DOHH2 (cell line): ENCODE measurements at regions not wholly inside any gene's neighbourhood (a gene's known extent, or its start where the extent isn't known, plus 50 kb on each side); places are given as distances from the start of the nearest gene placed in this dataset.

Experiments used
- H3F3A ChIP-seq: fragments of 200-600 bp; sonication (generic), shearing (Covaris generic); 2 replicates; pipeline ENCODE4 v1.6.0; 2016; ENCODE audit warnings: antibody characterized with exemption, mild to moderate bottlenecking; ENCODE audit not compliant: control insufficient read depth, insufficient read depth
- H3K27ac ChIP-seq: fragments of 200-600 bp; sonication (generic); 2 replicates; pipeline ENCODE4 v1.5.1; 2014; ENCODE audit warnings: low read depth, mild to moderate bottlenecking, low read length, moderate library complexity
- H3K27me3 ChIP-seq: fragments of 200-600 bp; sonication (generic); 2 replicates; pipeline ENCODE4 v1.6.1; 2014; ENCODE audit warnings: mild to moderate bottlenecking, low read length, mixed read lengths; ENCODE audit not compliant: control insufficient read depth
- H3K36me3 ChIP-seq: fragments of 200-600 bp; sonication (generic); 2 replicates; pipeline ENCODE4 v1.6.1; 2014; ENCODE audit warnings: mild to moderate bottlenecking, low read length, moderate library complexity, mixed read lengths; ENCODE audit not compliant: control insufficient read depth
- H3K4me1 ChIP-seq: fragments of 200-600 bp; sonication (generic); 2 replicates; pipeline ENCODE4 v1.6.1; 2014; ENCODE audit warnings: mild to moderate bottlenecking, low read length, mixed read lengths; ENCODE audit not compliant: control insufficient read depth
- H3K4me2 ChIP-seq: fragments of 200-600 bp; sonication (generic); 2 replicates; pipeline ENCODE4 v1.6.0; 2014; ENCODE audit warnings: mild to moderate bottlenecking, low read length, moderate library complexity
- H3K4me3 ChIP-seq: fragments of 200-600 bp; sonication (generic); 2 replicates; pipeline ENCODE4 v1.5.1; 2014; ENCODE audit warnings: mild to moderate bottlenecking, low read length, mixed read lengths
- H3K79me2 ChIP-seq: fragments of 200-600 bp; sonication (generic); 2 replicates; pipeline ENCODE4 v1.6.1; 2014; ENCODE audit warnings: mild to moderate bottlenecking, low read length, mixed read lengths; ENCODE audit not compliant: control insufficient read depth
- H3K9me2 ChIP-seq: fragments of 200-600 bp; sonication (generic); replicated peaks from 2 replicates; pipeline ENCODE4 v1.6.1; 2014; ENCODE audit warnings: mild to moderate bottlenecking, low read length, mixed read lengths; ENCODE audit not compliant: control insufficient read depth
- H3K9me3 ChIP-seq: fragments of 200-600 bp; sonication (generic); 2 replicates; pipeline ENCODE4 v1.6.1; 2014; ENCODE audit warnings: antibody characterized with exemption, low read length, mixed read lengths; ENCODE audit not compliant: control insufficient read depth, insufficient read depth
- H4K20me1 ChIP-seq: fragments of 200-600 bp; sonication (generic); 2 replicates; pipeline ENCODE4 v1.6.0; 2014; ENCODE audit warnings: low read depth, mild to moderate bottlenecking, antibody characterized with exemption, low read length, moderate library complexity; ENCODE audit not compliant: control insufficient read depth, insufficient read depth
- EZH2phosphoT487 ChIP-seq: fragments of 200-600 bp; sonication (generic); IDR thresholded peaks from 2 replicates; pipeline ENCODE4 v1.6.1; 2017; ENCODE audit warnings: borderline replicate concordance, mild to moderate bottlenecking, antibody characterized with exemption, low read length, moderate library complexity, mixed read lengths
- TF ChIP-seq, protein P1 (sequence below): fragments of 200-600 bp; sonication (generic); IDR thresholded peaks from one replicate; pipeline ENCODE4 v1.5.1; 2014; ENCODE audit warnings: antibody characterized with exemption, mild to moderate bottlenecking, low read depth, low read length; ENCODE audit not compliant: poor library complexity, severe bottlenecking

DNA sequence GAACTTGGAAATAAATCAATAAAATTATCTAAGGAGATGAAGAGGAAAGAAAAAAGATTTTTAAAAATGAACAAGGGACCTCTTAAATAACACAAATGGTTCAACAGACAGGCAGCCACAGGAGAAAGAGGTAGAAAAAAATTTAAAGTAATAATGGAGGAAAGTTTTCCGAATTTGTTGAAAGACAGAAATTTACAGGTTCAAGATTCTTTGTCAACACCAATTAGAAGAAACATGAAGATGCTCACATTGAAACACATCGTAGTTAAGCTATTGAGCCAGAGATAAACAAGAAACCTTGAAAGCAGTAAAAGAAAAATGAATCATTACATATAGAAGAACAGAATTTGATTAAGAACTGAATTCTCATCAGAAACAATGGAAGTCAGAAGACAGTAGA, 68.7 kb upstream of the OSMR start:
- H3F3A ChIP-seq, result no peaks in the 10 kb centered on the region
- H3K9me3 ChIP-seq, result no peaks in the 10 kb centered on the region
- H3K4me1 ChIP-seq, result no peaks in the 10 kb centered on the region
- no peaks in the 10 kb centered on the region for H4K20me1 ChIP-seq
- H3K4me3 ChIP-seq, result no peak overlapping the region
- H3K27ac ChIP-seq, result no peak overlapping the region
- H3K79me2 ChIP-seq, result no peaks in the 10 kb centered on the region
- no peaks in the 10 kb centered on the region for H3K9me2 ChIP-seq
- H3K27me3 ChIP-seq, result no peaks in the 10 kb centered on the region
- no peak overlapping the region for H3K4me2 ChIP-seq
- TF ChIP-seq, protein P1, sequence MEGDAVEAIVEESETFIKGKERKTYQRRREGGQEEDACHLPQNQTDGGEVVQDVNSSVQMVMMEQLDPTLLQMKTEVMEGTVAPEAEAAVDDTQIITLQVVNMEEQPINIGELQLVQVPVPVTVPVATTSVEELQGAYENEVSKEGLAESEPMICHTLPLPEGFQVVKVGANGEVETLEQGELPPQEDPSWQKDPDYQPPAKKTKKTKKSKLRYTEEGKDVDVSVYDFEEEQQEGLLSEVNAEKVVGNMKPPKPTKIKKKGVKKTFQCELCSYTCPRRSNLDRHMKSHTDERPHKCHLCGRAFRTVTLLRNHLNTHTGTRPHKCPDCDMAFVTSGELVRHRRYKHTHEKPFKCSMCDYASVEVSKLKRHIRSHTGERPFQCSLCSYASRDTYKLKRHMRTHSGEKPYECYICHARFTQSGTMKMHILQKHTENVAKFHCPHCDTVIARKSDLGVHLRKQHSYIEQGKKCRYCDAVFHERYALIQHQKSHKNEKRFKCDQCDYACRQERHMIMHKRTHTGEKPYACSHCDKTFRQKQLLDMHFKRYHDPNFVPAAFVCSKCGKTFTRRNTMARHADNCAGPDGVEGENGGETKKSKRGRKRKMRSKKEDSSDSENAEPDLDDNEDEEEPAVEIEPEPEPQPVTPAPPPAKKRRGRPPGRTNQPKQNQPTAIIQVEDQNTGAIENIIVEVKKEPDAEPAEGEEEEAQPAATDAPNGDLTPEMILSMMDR, result no peak
- no peak for TF ChIP-seq EZH2phosphoT487
- no peaks in the 10 kb centered on the region for H3K36me3 ChIP-seq

DNA sequence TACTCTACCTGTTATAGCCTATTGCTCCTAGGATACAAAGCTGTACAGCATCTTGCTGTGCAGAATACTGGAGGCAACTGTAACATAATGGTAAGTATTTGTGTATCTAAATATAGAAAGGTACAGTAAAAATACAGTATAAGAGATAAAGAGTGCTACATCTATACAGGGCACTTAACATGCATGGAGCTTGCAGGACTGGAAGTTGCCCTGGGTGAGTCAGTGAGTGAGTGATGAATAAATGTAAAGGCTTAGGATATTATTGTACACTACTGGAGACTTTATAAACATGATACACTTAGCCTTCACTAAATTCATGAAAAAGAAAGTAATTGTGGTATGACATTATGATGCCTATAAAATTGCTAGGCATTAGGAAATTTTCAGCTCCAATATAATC, 65.5 kb upstream of the OSMR start:
- TF ChIP-seq EZH2phosphoT487, result no peak
- TF ChIP-seq, protein P1, result no peak
- Histone ChIP-seq H3K27me3 (no peaks in the 10 kb centered on the region), H3K79me2 (no peaks in the 10 kb centered on the region), H3K9me2 (no peaks in the 10 kb centered on the region), H3K27ac (no peak overlapping the region), H3F3A (no peaks in the 10 kb centered on the region), H3K4me3 (no peak overlapping the region), H3K36me3 (no peaks in the 10 kb centered on the region), H4K20me1 (no peaks in the 10 kb centered on the region), H3K4me1 (no peaks in the 10 kb centered on the region), H3K9me3 (no peaks in the 10 kb centered on the region), H3K4me2 (no peak overlapping the region)

DNA sequence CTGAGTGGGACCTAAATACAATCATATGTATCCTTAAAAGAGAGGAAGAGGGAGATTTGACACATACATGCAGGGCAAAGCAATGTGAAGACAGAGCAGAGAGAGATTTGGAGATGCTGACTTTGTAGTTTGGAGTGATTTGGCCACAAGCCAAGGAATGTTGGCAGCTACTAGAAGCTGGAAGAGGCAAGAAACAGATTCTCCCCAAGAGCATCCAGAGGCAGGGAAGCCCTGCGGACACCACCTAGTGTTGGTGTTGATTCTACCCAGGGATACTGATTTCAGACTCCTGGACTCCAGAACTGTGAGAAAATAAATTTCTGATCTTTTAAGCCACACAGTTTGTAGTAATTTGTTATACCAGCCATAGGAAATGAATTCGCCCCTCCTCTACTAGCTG, 64.9 kb upstream of the OSMR start:
- H3K4me3 ChIP-seq, result no peak overlapping the region
- H3K79me2 ChIP-seq, result no peaks in the 10 kb centered on the region
- no peaks in the 10 kb centered on the region for H4K20me1 ChIP-seq
- H3K9me2 ChIP-seq, result no peaks in the 10 kb centered on the region
- no peak overlapping the region for H3K4me2 ChIP-seq
- no peaks in the 10 kb centered on the region for H3F3A ChIP-seq
- no peaks in the 10 kb centered on the region for H3K27me3 ChIP-seq
- H3K36me3 ChIP-seq, result no peaks in the 10 kb centered on the region
- TF ChIP-seq, protein P1, result no peak
- no peak for TF ChIP-seq EZH2phosphoT487
- no peaks in the 10 kb centered on the region for H3K4me1 ChIP-seq
- no peaks in the 10 kb centered on the region for H3K9me3 ChIP-seq
- no peak overlapping the region for H3K27ac ChIP-seq
